DOHH2 (cell line): ENCODE measurements at regions not wholly inside any gene's neighbourhood (a gene's known extent, or its start where the extent isn't known, plus 50 kb on each side); places are given as distances from the start of the nearest gene placed in this dataset.

Experiments used
- H3F3A ChIP-seq: fragments of 200-600 bp; sonication (generic), shearing (Covaris generic); 2 replicates; pipeline ENCODE4 v1.6.0; 2016; ENCODE audit warnings: antibody characterized with exemption, mild to moderate bottlenecking; ENCODE audit not compliant: control insufficient read depth, insufficient read depth
- H3K27ac ChIP-seq: fragments of 200-600 bp; sonication (generic); 2 replicates; pipeline ENCODE4 v1.5.1; 2014; ENCODE audit warnings: low read depth, mild to moderate bottlenecking, low read length, moderate library complexity
- H3K27me3 ChIP-seq: fragments of 200-600 bp; sonication (generic); 2 replicates; pipeline ENCODE4 v1.6.1; 2014; ENCODE audit warnings: mild to moderate bottlenecking, low read length, mixed read lengths; ENCODE audit not compliant: control insufficient read depth
- H3K36me3 ChIP-seq: fragments of 200-600 bp; sonication (generic); 2 replicates; pipeline ENCODE4 v1.6.1; 2014; ENCODE audit warnings: mild to moderate bottlenecking, low read length, moderate library complexity, mixed read lengths; ENCODE audit not compliant: control insufficient read depth
- H3K4me1 ChIP-seq: fragments of 200-600 bp; sonication (generic); 2 replicates; pipeline ENCODE4 v1.6.1; 2014; ENCODE audit warnings: mild to moderate bottlenecking, low read length, mixed read lengths; ENCODE audit not compliant: control insufficient read depth
- H3K4me2 ChIP-seq: fragments of 200-600 bp; sonication (generic); 2 replicates; pipeline ENCODE4 v1.6.0; 2014; ENCODE audit warnings: mild to moderate bottlenecking, low read length, moderate library complexity
- H3K4me3 ChIP-seq: fragments of 200-600 bp; sonication (generic); 2 replicates; pipeline ENCODE4 v1.5.1; 2014; ENCODE audit warnings: mild to moderate bottlenecking, low read length, mixed read lengths
- H3K79me2 ChIP-seq: fragments of 200-600 bp; sonication (generic); 2 replicates; pipeline ENCODE4 v1.6.1; 2014; ENCODE audit warnings: mild to moderate bottlenecking, low read length, mixed read lengths; ENCODE audit not compliant: control insufficient read depth
- H3K9me2 ChIP-seq: fragments of 200-600 bp; sonication (generic); replicated peaks from 2 replicates; pipeline ENCODE4 v1.6.1; 2014; ENCODE audit warnings: mild to moderate bottlenecking, low read length, mixed read lengths; ENCODE audit not compliant: control insufficient read depth
- H3K9me3 ChIP-seq: fragments of 200-600 bp; sonication (generic); 2 replicates; pipeline ENCODE4 v1.6.1; 2014; ENCODE audit warnings: antibody characterized with exemption, low read length, mixed read lengths; ENCODE audit not compliant: control insufficient read depth, insufficient read depth
- H4K20me1 ChIP-seq: fragments of 200-600 bp; sonication (generic); 2 replicates; pipeline ENCODE4 v1.6.0; 2014; ENCODE audit warnings: low read depth, mild to moderate bottlenecking, antibody characterized with exemption, low read length, moderate library complexity; ENCODE audit not compliant: control insufficient read depth, insufficient read depth
- EZH2phosphoT487 ChIP-seq: fragments of 200-600 bp; sonication (generic); IDR thresholded peaks from 2 replicates; pipeline ENCODE4 v1.6.1; 2017; ENCODE audit warnings: borderline replicate concordance, mild to moderate bottlenecking, antibody characterized with exemption, low read length, moderate library complexity, mixed read lengths
- TF ChIP-seq, protein P1 (sequence below): fragments of 200-600 bp; sonication (generic); IDR thresholded peaks from one replicate; pipeline ENCODE4 v1.5.1; 2014; ENCODE audit warnings: antibody characterized with exemption, mild to moderate bottlenecking, low read depth, low read length; ENCODE audit not compliant: poor library complexity, severe bottlenecking

GRCh38 chr12:77492536-77492935 is 338.2 kb upstream of the NAV3 start:
- no peak overlapping the region for H3K4me2 ChIP-seq
- H3K9me2 ChIP-seq: no peaks in the 10 kb centered on the region
- no peaks in the 10 kb centered on the region for H3K4me1 ChIP-seq
- no peaks in the 10 kb centered on the region for H4K20me1 ChIP-seq
- TF ChIP-seq EZH2phosphoT487: no peak
- TF ChIP-seq, protein P1, sequence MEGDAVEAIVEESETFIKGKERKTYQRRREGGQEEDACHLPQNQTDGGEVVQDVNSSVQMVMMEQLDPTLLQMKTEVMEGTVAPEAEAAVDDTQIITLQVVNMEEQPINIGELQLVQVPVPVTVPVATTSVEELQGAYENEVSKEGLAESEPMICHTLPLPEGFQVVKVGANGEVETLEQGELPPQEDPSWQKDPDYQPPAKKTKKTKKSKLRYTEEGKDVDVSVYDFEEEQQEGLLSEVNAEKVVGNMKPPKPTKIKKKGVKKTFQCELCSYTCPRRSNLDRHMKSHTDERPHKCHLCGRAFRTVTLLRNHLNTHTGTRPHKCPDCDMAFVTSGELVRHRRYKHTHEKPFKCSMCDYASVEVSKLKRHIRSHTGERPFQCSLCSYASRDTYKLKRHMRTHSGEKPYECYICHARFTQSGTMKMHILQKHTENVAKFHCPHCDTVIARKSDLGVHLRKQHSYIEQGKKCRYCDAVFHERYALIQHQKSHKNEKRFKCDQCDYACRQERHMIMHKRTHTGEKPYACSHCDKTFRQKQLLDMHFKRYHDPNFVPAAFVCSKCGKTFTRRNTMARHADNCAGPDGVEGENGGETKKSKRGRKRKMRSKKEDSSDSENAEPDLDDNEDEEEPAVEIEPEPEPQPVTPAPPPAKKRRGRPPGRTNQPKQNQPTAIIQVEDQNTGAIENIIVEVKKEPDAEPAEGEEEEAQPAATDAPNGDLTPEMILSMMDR: no peak
- no peak overlapping the region for H3K27ac ChIP-seq
- H3F3A ChIP-seq: no peaks in the 10 kb centered on the region
- H3K79me2 ChIP-seq: no peaks in the 10 kb centered on the region
- no peaks in the 10 kb centered on the region for H3K9me3 ChIP-seq
- H3K36me3 ChIP-seq: no peaks in the 10 kb centered on the region
- no peaks in the 10 kb centered on the region for H3K27me3 ChIP-seq
- no peak overlapping the region for H3K4me3 ChIP-seq

DNA sequence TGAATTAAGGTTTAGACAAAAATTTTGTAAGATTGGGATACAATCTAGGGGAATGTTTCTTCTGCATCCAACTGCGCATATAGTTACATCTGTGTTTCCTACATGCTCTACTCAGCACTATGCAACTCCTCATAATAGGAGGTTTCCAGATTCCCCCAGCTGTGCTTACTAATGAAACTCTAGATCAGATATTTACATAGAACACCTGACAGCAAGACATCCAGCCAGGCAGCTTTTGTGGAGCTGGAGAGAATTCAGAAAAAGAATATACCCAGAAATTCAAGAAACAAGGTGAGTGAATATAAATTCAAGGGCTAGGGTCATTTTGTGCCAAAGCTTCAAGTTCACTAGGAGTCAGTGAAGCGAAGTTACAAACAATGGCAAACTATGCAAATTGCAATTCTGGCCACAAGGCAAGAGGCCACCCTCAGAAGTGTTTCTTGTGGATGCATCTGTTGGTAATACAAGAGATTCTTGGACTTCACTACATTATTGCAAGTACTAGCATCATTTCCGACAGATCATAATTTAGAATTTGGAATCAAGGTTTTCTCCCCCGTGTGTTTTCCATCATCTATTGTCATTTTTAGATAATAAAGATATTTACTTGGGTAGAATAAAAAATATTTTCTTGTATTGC is 341.2 kb upstream of the NAV3 start:
- Histone ChIP-seq H3K9me2 (no peaks in the 10 kb centered on the region), H3F3A (no peaks in the 10 kb centered on the region), H3K9me3 (no peaks in the 10 kb centered on the region), H3K36me3 (no peaks in the 10 kb centered on the region), H3K27ac (no peak overlapping the region), H3K27me3 (no peaks in the 10 kb centered on the region), H3K4me3 (no peak overlapping the region), H4K20me1 (no peaks in the 10 kb centered on the region), H3K4me2 (no peak overlapping the region), H3K4me1 (no peaks in the 10 kb centered on the region), H3K79me2 (no peaks in the 10 kb centered on the region)
- TF ChIP-seq EZH2phosphoT487: no peak
- TF ChIP-seq, protein P1: no peak

- TF ChIP-seq, protein P1: no peak
- no peak for TF ChIP-seq EZH2phosphoT487
- Histone ChIP-seq H3K4me2 (no peak overlapping the region), H3K79me2 (no peaks in the 10 kb centered on the region), H3K27me3 (no peaks in the 10 kb centered on the region), H3K9me3 (no peaks in the 10 kb centered on the region), H3F3A (no peaks in the 10 kb centered on the region), H3K36me3 (no peaks in the 10 kb centered on the region), H3K4me3 (no peak overlapping the region), H3K4me1 (no peaks in the 10 kb centered on the region), H3K9me2 (no peaks in the 10 kb centered on the region), H3K27ac (no peak overlapping the region), H4K20me1 (no peaks in the 10 kb centered on the region)
Observed at GRCh38 chr12:77488041-77488620, 342.6 kb upstream of the NAV3 start.
